ENCODE measurements at regions not wholly inside any gene's neighbourhood (a gene's known extent, or its start where the extent isn't known, plus 50 kb on each side); places are given as distances from the start of the nearest gene placed in this dataset.
A peak's percentile ranks its signal among the peaks of the same experiment; 100 is the strongest.
"Not testable (repeated sequence)": the region's sequence is repeated elsewhere in the genome, so short reads cannot be mapped to it uniquely, and the experiment has no call there.

DNA sequence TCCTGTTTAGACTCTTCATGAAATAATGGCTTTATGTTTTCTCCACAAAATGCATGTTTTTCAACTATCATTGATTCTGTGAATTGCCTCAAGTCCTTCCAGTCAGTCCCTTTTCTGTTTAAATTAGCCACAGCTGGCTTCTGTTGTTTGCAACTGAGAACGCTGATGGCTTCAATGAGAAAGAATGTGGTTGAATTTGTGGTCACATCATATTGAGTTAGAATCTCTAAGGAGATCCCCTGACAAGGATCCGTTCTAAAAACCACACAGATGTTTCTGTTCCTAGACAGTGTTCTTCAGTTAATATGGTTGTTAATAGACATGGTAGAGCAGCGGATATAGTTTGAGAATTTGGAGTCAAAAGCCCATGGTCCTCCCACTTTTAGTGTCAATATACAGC, 323.6 kb upstream of the NOTCH2NLA start:
- H3K4me3 ChIP-seq (ENCODE audit: low read depth, low read length); DNase-seq (ENCODE audit: low read depth): not testable (repeated sequence)

DNA sequence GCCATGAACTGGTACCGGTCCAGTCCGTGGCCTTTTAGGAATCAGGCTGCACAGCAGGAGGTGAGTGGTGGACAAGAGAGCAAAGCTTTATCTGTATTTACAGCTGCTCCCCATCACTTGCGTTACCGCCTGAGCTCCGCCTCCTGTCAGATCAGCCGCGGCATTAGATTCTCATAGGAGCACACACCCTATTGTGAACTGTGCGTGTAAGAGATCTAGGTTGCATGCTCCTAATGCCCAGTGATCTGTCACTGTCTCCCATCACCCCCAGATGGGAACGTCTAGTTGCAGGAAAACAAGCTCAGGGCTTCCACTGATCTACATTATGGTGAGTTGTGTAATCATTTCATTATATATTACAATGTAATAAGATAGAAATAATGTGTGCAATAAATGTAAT, 319.9 kb upstream of the NOTCH2NLA start:
- H3K4me3 ChIP-seq (ENCODE audit: low read depth, low read length); DNase-seq (ENCODE audit: low read depth): not testable (repeated sequence)

GRCh38 chr1:146546189-146546588, 317.4 kb upstream of the NOTCH2NLA start:
- not testable (repeated sequence) for DNase-seq (ENCODE audit: low read depth); H3K4me3 ChIP-seq (ENCODE audit: low read depth, low read length)

GRCh38 chr1:146537775-146538373, 309.1 kb upstream of the NOTCH2NLA start:
- not testable (repeated sequence) for DNase-seq (ENCODE audit: low read depth); H3K4me3 ChIP-seq (ENCODE audit: low read depth, low read length)

- not testable (repeated sequence) for DNase-seq (ENCODE audit: low read depth); H3K4me3 ChIP-seq (ENCODE audit: low read depth, low read length)
These were observed 307.2 kb upstream of the NOTCH2NLA start for GRCh38 chr1:146536028-146536427.

- H3K4me3 ChIP-seq (ENCODE audit: low read depth, low read length) = not testable (repeated sequence)
These were observed 306.8 kb upstream of the NOTCH2NLA start for GRCh38 chr1:146535575-146535974.

DNA sequence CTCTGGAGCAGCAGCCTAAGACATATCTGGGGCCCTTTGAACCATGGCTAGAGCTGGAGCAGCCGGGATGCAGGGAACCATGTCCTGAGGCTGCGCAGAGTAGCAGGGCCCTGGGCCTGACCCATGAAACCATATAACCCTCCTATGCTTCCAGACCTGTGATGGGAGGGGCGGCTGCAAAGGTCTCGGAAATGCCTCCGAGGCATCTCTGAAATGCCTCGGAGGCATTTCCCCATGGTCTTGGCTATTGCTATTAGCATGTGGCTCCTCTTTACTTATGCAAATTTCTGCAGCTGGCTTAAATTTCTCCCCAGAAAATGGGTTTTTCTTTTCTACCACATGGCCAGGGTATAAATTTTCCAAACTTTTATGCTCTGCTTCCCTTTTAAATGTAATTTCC, 302.1 kb upstream of the NOTCH2NLA start:
- not testable (repeated sequence) for DNase-seq (ENCODE audit: low read depth); H3K4me3 ChIP-seq (ENCODE audit: low read depth, low read length)

More at GRCh38 chr1:146535575-146535974, 306.8 kb upstream of the NOTCH2NLA start:
- not testable (repeated sequence) for DNase-seq (ENCODE audit: low read depth)

- not testable (repeated sequence) for DNase-seq (ENCODE audit: low read depth); H3K4me3 ChIP-seq (ENCODE audit: low read depth, low read length)
These were observed 294.0 kb upstream of the NOTCH2NLA start for GRCh38 chr1:146522812-146523211.

- DNase-seq (ENCODE audit: low read depth); H3K4me3 ChIP-seq (ENCODE audit: low read depth, low read length): not testable (repeated sequence)
These were observed 293.5 kb upstream of the NOTCH2NLA start for GRCh38 chr1:146522345-146522744.

DNA sequence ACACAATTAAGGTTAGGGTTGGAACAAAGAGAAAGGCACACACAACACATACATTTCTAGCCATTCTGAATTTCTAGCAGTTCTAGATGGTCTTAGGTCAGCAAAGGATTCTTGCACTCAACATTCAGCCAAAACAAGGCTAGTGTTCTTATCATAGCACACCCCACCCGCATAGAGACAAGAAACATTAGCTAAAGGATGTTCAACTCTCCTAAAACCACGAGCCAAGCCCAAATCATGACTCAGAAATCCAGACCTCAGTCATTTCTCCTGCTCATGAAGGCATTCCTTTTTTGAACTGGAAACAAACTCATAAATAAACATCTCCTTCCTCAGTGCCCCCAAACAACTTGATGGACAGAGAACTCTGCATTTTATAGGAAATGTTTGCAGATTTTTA, 293.0 kb upstream of the NOTCH2NLA start:
- not testable (repeated sequence) for H3K4me3 ChIP-seq (ENCODE audit: low read depth, low read length); DNase-seq (ENCODE audit: low read depth)

- not testable (repeated sequence) for DNase-seq (ENCODE audit: low read depth); H3K4me3 ChIP-seq (ENCODE audit: low read depth, low read length)
These were observed 284.9 kb upstream of the NOTCH2NLA start for GRCh38 chr1:146513754-146514153.

DNA sequence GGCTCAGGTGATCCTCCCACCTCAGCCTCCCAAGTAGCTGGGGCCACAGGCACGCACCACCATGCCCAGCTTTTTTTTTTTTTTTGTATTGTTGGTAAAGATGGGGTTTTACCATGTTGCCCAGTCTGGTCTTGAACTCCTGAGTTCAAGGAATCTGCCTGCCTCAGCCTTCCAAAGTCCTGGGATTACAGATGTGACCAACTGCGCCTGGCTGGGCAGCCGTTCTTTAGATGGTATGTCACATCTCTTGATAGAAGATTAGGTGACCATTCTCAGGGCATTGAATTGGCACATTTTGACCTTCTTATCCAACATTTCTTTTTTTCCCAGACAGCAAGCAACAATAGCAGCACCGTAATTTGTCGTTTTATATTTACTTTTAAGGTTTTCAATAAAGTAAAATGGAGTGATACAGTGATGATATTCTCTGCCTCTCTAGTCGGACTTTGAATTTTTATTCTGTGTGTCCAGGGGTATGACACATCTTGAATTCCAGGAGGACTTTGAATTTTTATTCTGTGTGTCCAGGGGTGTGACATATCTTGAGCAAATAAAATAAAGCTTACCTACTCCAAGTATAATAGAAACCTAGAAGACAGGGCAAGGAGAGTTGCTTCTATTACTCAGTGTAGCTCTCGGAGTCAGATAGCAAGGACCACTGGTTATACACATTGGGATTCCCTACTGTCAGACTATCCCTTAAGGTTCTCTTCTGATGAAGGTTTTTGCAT, 282.4 kb upstream of the NOTCH2NLA start:
- not testable (repeated sequence) for DNase-seq (ENCODE audit: low read depth); H3K4me3 ChIP-seq (ENCODE audit: low read depth, low read length)

- H3K4me3 ChIP-seq (ENCODE audit: low read depth, low read length); DNase-seq (ENCODE audit: low read depth): not testable (repeated sequence)
These were observed 281.6 kb upstream of the NOTCH2NLA start for GRCh38 chr1:146510248-146510983.

DNA sequence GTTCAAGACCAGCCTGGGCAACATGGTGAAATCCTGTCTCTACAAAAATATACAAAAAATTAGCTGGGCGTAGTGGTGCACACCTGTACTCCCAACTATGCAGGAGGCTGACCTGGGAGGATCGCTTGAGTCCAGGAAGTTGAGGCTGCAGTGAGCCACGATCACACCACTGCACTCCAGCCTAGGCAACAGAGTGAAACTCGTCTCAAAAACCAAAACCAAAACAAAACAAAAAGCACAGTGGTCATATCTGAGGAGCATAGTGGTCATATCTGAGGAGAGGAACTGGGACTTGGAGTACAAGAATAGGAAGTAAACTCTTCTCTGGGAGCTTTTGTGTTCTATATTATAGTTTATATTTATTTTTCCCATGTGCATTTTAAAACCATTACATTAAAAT, 275.3 kb upstream of the NOTCH2NLA start:
- DNase-seq (ENCODE audit: low read depth); H3K4me3 ChIP-seq (ENCODE audit: low read depth, low read length): not testable (repeated sequence)

- DNase-seq (ENCODE audit: low read depth) = not testable (repeated sequence)
These were observed 258.7 kb upstream of the NOTCH2NLA start for GRCh38 chr1:146487555-146487954.

DNA sequence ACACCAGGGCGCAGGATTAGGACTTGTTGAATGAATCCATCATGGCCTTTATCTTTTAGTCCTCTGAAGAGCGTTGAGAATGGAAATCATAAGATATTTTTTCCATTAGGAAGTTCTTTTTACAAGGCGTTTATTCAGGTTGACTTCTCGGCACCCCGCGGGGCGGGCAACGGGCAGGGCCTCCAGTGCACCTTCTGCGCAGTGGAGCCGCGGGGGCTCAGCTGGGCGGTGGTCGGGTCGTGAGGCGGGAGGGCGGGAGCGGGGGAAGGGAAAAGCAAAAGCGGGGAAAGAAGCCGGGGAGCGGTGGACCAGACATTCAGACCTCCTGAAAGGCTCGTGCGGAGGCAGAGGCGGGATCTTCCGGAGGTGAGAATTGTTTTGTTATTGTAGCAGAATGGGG, 258.3 kb upstream of the NOTCH2NLA start:
- peak overlapping the region; percentile 53 for H3K4me3 ChIP-seq (ENCODE audit: low read depth, low read length)

More at GRCh38 chr1:146487555-146487954, 258.7 kb upstream of the NOTCH2NLA start:
- H3K4me3 ChIP-seq (ENCODE audit: low read depth, low read length) = not testable (repeated sequence)

GRCh38 chr1:146486300-146487014, 257.6 kb upstream of the NOTCH2NLA start:
- not testable (repeated sequence) for DNase-seq (ENCODE audit: low read depth)
- H3K4me3 ChIP-seq (ENCODE audit: low read depth, low read length) = peak overlapping the region; percentile 53

More for the DNA sequence above, 258.3 kb upstream of the NOTCH2NLA start:
- DNase-seq (ENCODE audit: low read depth) = not testable (repeated sequence)

- DNase-seq (ENCODE audit: low read depth); H3K4me3 ChIP-seq (ENCODE audit: low read depth, low read length): not testable (repeated sequence)
These were observed 255.4 kb upstream of the NOTCH2NLA start for GRCh38 chr1:146484195-146484594.

DNA sequence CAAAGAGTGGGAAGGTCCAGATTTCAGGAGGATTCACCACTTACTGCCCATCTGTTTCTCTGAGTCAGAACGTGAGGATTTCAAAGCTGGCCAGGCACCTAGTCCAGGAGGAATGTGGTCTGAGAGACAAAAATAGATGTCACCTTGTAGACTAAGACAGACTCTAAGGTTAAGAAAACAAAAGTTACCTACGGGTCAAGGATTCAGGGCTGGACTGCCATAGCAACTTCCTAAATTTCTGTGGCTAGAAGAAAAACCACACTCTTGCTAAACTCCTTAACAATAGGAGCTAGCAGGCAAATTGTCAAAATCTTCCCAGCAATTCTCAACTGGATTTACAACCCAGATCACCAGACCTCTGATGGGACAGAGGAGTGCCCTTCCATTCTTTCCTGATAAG, 250.4 kb upstream of the NOTCH2NLA start:
- H3K4me3 ChIP-seq (ENCODE audit: low read depth, low read length); DNase-seq (ENCODE audit: low read depth): not testable (repeated sequence)
